Anterior cingulate cortex (tissue), 58 donors: ENCODE measurements at regions not wholly inside any gene's neighbourhood (a gene's known extent, or its start where the extent isn't known, plus 50 kb on each side); places are given as distances from the start of the nearest gene placed in this dataset.
"Not testable (repeated sequence)": the region's sequence is repeated elsewhere in the genome, so short reads cannot be mapped to it uniquely, and the experiment has no call there.

ENCODE experiments used
- DNase-seq, 58 donors: peaks; one replicate each; lab custom pipeline; 2025; lab: John Stamatoyannopoulos, UW

DNA sequence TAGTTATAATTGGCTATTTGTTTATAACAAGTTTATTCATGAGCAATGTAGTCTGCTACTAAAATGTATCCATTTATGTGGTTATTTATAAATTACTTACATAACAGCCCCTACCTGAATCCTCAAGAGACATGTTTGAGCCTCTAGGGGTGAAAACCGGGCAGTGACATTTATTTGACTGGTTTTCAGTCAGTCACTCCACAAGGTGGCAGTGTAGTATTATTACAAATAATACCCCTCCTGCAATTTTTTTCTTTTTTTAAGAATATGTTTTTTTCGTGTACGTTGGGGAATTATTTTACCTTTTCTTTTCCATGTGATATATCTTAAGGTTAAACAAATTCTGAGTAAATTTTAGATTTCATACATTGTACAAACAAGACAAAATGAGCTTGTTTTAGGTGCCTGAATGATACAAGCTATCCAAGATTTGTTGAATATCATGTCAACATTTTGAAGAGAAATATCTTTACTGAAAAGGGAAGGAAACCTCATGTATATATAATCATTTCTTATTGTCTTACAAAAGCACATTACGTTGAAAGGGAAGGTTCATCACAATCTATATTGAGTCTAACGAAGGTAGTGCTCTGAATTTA lies 598.7 kb upstream of the TECRL start:
- DNase-seq: no peak

DNA sequence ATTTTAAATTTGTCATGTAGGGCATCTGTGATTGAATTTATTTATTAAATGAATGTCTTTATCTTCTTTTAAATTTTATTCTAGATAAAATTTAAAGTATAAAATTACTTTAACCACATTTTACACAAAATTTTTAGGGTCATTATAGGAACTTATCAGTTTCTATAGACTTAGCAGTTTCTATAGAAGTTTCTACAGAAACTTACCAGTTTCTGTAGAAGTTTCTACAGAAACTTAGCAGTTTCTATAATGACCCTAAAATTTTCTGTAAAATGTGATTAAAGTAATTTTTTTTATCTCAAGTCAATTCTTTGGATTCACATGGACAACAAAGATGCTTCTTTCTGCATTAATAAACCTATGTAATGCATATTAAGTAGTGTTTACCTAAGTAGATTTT lies 565.9 kb upstream of the TECRL start:
- no peak for DNase-seq

GRCh38 chr4:64969081-64969480 lies 559.8 kb upstream of the TECRL start:
- DNase-seq: no peak

GRCh38 chr4:64967286-64967685 lies 558.0 kb upstream of the TECRL start:
- DNase-seq: no peak

GRCh38 chr4:64960516-64960915 lies 551.3 kb upstream of the TECRL start:
- DNase-seq: no peak

DNA sequence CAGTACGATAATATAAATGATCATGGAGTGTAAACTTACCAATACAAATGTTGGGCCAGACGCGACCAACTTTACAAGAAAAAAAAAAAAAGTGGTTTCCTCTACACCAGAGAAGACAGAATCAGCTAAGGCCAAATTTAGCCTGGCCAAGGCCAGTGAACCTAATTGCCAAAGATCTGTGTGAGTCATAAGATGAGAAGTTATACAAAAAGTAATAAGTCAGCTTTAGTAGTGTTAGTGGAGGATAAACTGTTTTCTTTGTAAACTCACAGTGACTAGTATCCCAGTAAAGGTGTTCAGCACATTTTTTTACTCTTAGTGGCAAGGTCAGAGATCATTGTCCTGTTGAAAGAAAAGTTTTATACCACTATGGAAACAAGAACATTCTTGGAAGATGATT lies 531.4 kb upstream of the TECRL start:
- no peak for DNase-seq

GRCh38 chr4:64935469-64936001 lies 526.3 kb upstream of the TECRL start:
- DNase-seq: no peak

- no peak for DNase-seq
Measured at GRCh38 chr4:64911846-64912245, 502.6 kb upstream of the TECRL start.

DNA sequence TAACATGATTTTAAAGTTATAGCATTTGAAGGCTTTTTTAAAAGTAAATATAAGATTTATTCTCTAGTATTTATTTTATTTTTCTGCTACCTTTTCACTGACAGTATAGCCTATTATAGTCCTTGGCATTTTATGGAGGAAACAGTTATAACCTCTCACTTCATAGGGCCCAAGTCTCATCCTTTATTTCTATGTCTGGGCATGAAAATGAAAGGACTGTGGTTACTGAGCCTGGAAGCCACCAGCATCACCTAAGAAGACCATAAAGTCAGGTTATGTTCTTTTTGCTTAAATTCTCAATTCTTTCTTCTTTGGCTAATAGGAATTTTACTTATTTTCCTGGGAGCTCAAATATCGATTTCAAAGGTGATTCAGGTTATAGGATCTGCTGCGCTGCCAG lies 494.7 kb upstream of the TECRL start:
- DNase-seq: no peak

- no peak for DNase-seq
Measured at GRCh38 chr4:64899563-64899962, 490.3 kb upstream of the TECRL start.

- not testable (repeated sequence) for DNase-seq
Measured at GRCh38 chr4:64899030-64899429, 489.8 kb upstream of the TECRL start.

- no peak for DNase-seq
Measured at GRCh38 chr4:64897683-64898082, 488.4 kb upstream of the TECRL start.

GRCh38 chr4:64895031-64895430 lies 485.8 kb upstream of the TECRL start:
- no peak for DNase-seq

- DNase-seq: no peak
Measured at GRCh38 chr4:64893205-64893604, 484.0 kb upstream of the TECRL start.

- DNase-seq: no peak
Measured at GRCh38 chr4:64889906-64890610, 480.8 kb upstream of the TECRL start.

DNA sequence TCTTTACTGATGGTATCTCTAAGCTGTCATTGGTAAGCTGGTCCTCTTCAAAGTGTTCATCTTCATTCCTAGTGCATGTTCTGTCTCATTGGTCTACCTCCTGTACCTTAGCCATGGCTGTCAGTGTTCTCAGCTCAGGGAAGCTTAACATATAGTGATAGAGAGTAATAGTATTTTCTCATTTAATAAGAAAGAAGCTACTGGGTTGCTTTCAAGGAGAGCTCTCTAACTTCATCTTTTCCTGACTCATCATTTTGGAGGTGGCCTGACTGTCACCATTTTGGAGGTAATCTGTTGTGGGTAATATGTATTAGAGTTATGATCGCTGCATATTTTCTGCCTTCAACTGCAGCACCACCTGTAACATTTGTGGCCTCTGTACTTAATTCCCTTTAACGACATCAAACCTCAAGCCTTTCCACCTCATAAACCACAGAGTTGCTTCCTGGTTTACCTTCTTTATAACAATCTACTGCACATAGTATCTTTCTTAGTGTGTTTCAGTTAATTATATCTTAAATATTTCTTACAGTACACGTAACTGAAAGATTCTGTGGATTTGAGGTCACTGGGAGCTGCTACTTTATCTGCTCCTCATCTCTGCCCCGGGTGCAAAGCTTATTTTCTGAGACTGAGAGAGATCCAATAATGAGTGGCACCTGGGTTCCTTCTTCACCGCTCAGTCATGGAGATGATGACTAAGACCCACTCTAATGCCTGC lies 474.0 kb upstream of the TECRL start:
- DNase-seq: no peak

- DNase-seq: no peak
Measured at GRCh38 chr4:64882311-64883086, 473.2 kb upstream of the TECRL start.

DNA sequence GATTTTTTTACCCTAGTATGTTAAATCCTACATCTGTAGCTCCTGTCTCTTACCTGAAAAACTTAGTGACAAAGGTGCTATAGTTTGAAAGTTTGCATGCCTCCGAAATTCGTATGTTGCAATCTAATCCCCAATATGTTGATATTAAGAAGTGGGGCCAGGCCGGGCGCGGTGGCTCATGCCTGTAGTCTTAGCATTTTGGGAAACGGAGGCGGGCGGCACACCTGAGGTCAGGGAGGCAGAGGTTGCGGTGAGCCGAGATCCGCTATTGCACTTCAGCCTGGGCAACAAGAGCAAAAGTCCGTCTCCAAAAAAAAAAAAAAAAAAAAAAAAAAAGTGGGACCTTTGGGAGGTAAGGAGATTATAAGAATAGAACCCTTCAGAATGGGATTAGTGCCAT lies 471.3 kb upstream of the TECRL start:
- no peak for DNase-seq

DNA sequence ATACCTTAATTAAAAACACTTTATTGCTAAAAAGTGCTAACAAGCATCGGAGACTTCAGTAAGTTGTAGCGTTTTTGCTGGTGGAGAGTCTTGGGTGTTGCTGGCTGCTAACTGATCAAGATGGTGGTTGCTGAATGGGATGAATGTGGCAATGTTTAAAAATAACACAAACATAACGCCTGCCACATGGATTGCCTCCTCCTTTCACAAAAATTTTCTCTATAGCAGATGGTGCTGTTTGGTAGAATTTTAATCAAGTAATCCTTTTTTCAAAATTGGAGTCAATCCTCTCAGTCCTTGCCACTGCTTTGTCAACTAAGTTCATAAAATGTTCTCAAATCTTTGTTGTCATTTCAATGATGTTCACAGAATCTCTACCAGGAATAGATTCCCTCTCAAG lies 466.8 kb upstream of the TECRL start:
- no peak for DNase-seq

DNA sequence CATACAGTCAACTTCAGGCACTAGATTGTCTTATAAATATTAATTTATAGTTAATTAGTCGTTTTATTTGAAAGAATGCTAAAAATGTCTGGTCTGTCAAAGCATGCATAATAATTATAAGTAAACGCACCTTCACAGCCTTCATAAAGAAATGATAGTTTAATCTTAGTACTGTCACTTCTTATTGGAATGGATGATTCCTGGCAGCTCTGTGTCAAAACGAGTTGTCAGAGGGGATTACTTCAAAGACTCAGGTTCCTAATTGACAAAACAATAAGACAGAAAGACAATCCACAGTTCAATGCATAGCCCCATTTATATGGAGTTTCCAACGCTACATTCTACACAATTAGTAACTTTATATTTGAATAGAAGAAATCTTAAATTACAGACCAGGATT lies 461.3 kb upstream of the TECRL start:
- no peak for DNase-seq

GRCh38 chr4:64857815-64858214 lies 448.6 kb upstream of the TECRL start:
- no peak for DNase-seq
